Brain microvascular endothelial cell (primary cell): ENCODE measurements at regions not wholly inside any gene's neighbourhood (a gene's known extent, or its start where the extent isn't known, plus 50 kb on each side); places are given as distances from the start of the nearest gene placed in this dataset.
A peak's percentile ranks its signal among the peaks of the same experiment; 100 is the strongest.

Experiments
- DNase-seq: peaks from one replicate; pipeline ENCODE4 v3.0.0-alpha.2; 2020
- H3K27ac ChIP-seq: fragments of 250-450 bp; sonication (Bioruptor Pico); 2 replicates; pipeline ENCODE4 v1.5.1; 2020; ENCODE audit warnings: mild to moderate bottlenecking, moderate library complexity
- H3K27me3 ChIP-seq: fragments of 250-450 bp; sonication (Bioruptor Pico); replicated peaks from 2 replicates; pipeline ENCODE4 v1.5.1; 2020; ENCODE audit warnings: mild to moderate bottlenecking
- H3K36me3 ChIP-seq: fragments of 250-450 bp; sonication (Bioruptor Pico); replicated peaks from 2 replicates; pipeline ENCODE4 v1.5.1; 2020; ENCODE audit warnings: mild to moderate bottlenecking
- H3K4me3 ChIP-seq: 2 replicates; pipeline ENCODE4 v1.5.1; 2011; ENCODE audit warnings: low read depth, mild to moderate bottlenecking, control low read depth, low read length, moderate library complexity
- in situ Hi-C: cut with HindIII; loops from 2 replicates; pipeline ENCODE4 v1.10.0; 2017; ENCODE audit warnings: low sequenced_read_pairs, low pct_ligation_motif_present
- TF ChIP-seq, protein P1 (sequence below): IDR thresholded peaks from 2 replicates; pipeline ENCODE4 v1.5.1; 2011; ENCODE audit warnings: low read depth, mild to moderate bottlenecking, moderate library complexity, low read length, control low read depth, inconsistent platforms; ENCODE audit errors: missing control alignments

DNA sequence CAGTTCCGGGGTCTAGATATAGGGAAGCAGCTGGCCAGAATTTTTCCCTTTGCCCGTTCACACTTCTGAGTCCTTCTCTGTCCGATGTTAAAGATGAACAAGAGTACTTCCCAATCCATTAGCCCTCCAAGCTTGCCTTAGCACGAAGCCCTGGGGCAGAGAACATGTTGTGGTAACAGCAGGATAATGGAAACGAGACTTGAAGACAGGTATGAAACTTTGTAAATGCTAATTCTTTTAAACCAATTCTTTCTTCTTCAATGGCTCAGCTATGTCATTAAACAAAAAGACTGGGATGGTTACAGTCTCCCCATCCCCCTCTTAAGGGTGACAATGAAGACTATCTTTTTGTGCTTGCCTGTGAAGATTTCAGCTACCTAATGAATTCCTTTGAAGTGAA, 218.5 kb downstream of the PLA2G4A start:
- no peak overlapping the region for H3K4me3 ChIP-seq
- in situ Hi-C loops = no loop called here
- no peaks in the 10 kb centered on the region for H3K27me3 ChIP-seq
- DNase-seq = no peak
- TF ChIP-seq, protein P1, sequence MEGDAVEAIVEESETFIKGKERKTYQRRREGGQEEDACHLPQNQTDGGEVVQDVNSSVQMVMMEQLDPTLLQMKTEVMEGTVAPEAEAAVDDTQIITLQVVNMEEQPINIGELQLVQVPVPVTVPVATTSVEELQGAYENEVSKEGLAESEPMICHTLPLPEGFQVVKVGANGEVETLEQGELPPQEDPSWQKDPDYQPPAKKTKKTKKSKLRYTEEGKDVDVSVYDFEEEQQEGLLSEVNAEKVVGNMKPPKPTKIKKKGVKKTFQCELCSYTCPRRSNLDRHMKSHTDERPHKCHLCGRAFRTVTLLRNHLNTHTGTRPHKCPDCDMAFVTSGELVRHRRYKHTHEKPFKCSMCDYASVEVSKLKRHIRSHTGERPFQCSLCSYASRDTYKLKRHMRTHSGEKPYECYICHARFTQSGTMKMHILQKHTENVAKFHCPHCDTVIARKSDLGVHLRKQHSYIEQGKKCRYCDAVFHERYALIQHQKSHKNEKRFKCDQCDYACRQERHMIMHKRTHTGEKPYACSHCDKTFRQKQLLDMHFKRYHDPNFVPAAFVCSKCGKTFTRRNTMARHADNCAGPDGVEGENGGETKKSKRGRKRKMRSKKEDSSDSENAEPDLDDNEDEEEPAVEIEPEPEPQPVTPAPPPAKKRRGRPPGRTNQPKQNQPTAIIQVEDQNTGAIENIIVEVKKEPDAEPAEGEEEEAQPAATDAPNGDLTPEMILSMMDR = no peak
- H3K27ac ChIP-seq = no peak overlapping the region
- H3K36me3 ChIP-seq = no peaks in the 10 kb centered on the region

DNA sequence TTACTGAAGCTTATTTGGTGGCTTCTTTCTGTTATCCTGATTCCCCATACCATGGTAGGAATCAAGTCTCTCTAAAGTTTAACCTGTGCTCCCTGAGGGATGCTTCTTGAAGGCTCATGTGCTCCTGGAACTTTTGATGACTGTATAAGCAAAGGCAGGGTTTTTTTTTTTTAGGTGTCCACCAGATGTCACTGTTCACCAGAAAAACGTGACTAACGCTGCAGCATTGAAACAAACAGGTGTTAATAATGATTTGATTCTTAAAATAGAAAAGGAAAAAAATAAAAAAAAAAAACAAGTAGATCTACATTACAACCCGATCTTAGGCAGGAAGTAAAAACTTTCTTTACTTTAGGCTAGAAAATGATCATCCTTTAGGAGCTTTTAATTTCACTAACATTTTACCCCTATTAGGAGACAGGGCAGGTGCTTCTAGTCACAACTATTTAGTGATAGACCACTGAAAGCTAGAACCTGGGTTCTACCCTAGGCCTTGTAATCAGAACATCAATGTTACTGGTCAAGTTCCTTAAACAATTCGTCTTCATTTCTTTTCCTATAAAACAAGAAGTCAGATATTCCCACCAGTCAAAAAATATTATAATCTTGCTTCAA, 223.0 kb downstream of the PLA2G4A start:
- in situ Hi-C loops = no loop called here
- Histone ChIP-seq H3K4me3 (no peak overlapping the region), H3K27ac (no peak overlapping the region), H3K27me3 (no peaks in the 10 kb centered on the region), H3K36me3 (no peaks in the 10 kb centered on the region)
- TF ChIP-seq, protein P1 = peak; percentile 57
- no peak for DNase-seq

DNA sequence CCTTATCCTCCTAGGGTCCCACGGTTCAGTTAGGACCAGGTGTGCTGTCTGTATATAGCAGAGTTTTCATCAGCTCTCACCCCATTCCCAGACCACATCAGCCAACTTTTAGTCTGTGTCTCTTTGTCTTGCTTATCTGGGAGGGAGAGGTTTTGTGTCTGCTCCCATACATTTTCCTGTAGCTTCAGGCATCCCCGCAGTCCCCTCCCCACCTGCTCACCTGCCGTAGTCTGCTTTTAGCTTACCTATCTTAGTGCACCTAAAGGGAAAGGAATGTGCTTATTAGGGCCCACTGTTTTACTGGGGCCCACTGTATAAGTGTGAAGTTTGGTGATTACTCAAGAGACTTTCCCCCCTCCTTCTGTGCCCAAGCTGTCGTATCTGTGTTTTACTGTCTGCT, 225.1 kb downstream of the PLA2G4A start:
- TF ChIP-seq, protein P1 = no peak
- no peaks in the 10 kb centered on the region for H3K27me3 ChIP-seq
- in situ Hi-C loops = no loop called here
- H3K36me3 ChIP-seq = no peaks in the 10 kb centered on the region
- no peak for DNase-seq
- no peak overlapping the region for H3K27ac ChIP-seq
- no peak overlapping the region for H3K4me3 ChIP-seq

DNA sequence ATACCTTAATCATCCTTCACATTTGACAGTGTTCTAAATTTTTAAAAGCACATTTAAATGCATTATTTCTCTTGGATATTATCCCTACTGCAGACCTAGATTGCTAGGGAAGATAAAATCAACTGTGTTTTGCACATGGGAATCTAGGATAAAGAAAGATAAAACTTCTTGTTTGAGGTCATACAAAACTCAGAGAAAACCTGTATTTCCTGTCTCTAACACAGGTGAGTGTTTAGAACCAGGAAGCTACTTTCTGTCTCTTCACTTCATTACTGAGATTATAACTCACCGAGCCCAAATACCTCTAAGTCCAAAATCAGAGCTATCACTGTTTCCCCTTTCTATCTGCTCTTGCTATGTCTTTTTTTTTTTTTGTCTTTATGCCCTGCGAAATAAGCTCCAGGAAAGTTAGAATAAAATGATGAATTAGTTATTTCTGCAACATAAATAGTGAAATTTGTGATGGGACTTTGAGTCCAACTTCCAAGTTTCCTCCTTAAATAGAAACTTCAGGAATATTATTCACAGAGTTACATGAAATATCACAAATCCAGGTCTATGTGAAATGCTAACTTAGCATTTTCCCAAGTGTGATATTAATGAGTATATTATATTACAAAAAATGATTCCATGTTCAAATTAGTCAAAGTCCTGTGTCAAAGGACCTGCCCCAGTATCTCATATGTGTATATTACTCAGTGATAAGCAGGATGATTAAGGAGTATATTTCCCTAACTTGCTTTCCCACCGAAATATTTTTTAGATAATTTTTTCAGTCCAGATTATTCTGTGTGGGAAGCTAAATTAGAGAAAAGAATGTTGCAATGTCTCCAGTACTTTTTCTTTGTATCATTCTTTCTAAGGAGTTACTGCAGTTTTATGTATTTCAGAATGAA, 226.4 kb downstream of the PLA2G4A start:
- no peak overlapping the region for H3K27ac ChIP-seq
- H3K36me3 ChIP-seq = no peaks in the 10 kb centered on the region
- DNase-seq = no peak
- in situ Hi-C loops = no loop called here
- H3K4me3 ChIP-seq = no peak overlapping the region
- TF ChIP-seq, protein P1 = no peak
- H3K27me3 ChIP-seq = no peaks in the 10 kb centered on the region

DNA sequence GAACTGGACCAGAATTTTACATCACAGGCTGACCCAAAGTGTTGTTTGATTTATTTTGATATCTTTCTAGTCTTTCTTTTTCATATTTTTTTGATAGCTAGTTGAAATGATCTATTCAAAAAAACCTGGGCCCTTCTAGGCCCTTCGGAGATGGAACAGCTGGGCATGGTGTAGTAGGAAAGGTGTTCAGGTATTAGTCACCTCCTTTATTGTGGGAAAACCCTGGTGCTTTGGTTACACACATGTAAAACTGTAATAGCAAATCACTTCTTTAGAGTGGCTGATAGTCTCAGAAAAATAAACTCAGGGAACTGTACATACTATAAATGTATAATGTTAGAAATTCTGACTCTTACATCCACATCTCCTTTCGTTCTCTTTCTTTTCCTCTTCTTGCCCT, 234.5 kb downstream of the PLA2G4A start:
- Histone ChIP-seq H3K27me3 (no peaks in the 10 kb centered on the region), H3K4me3 (no peak overlapping the region), H3K27ac (no peak overlapping the region), H3K36me3 (no peaks in the 10 kb centered on the region)
- in situ Hi-C loops = no loop called here
- TF ChIP-seq, protein P1 = no peak
- DNase-seq = no peak

DNA sequence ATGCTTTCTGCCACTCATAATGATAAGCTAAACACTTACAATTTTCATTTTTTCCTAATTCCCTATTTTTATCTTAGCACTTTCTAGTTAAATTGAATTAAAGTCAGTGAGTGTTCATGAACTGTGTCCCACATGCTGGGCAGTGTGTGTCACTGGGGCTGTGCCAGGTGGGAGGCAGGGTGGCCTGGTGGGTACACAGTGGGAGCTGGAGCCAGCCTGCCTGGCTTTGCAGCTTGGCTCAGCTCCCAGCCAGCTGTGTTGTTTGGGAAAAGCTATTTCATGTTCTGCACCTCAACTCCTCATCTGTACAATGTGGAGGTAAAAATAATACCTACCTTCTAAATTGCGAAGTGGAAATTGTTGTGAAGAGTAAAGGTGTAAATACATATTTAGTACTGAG, 238.4 kb downstream of the PLA2G4A start:
- no peak overlapping the region for H3K4me3 ChIP-seq
- no peaks in the 10 kb centered on the region for H3K27me3 ChIP-seq
- DNase-seq = no peak
- TF ChIP-seq, protein P1 = no peak
- in situ Hi-C loops = no loop called here
- no peak overlapping the region for H3K27ac ChIP-seq
- no peaks in the 10 kb centered on the region for H3K36me3 ChIP-seq
